ENCODE measurements at regions not wholly inside any gene's neighbourhood (a gene's known extent, or its start where the extent isn't known, plus 50 kb on each side); places are given as distances from the start of the nearest gene placed in this dataset.

GRCh38 chr11:70766901-70767300 lies 368.6 kb downstream of the CTTN start (continued):
- TF ChIP-seq MXD1 (CRISPR knock-in tag; IDR thresholded peaks at IDR 0.05; ENCODE audit: borderline replicate concordance, poor library complexity, severe bottlenecking) = no peak
- TF ChIP-seq KLF1 (tag; IDR thresholded peaks at IDR 0.05) = no peak
- no peak for TF ChIP-seq POU5F1 (IDR thresholded peaks at IDR 0.05; ENCODE audit: borderline replicate concordance, low read depth, low read length, partially characterized antibody)
- no peak for TF ChIP-seq MTA1 (IDR thresholded peaks at IDR 0.05; ENCODE audit: borderline replicate concordance)
- no peak for TF ChIP-seq ZNF584 (CRISPR knock-in tag; IDR thresholded peaks at IDR 0.05; ENCODE audit: low read depth)
- TF ChIP-seq TAF1 (IDR thresholded peaks at IDR 0.05; ENCODE audit: control insufficient read depth, extremely low read depth, insufficient read depth, low read length, severe bottlenecking) = no peak
- TF ChIP-seq NR3C1 (CRISPR knock-in tag; IDR thresholded peaks at IDR 0.05) = no peak
- TF ChIP-seq FOXP4 (CRISPR knock-in tag; IDR thresholded peaks at IDR 0.05; ENCODE audit: borderline replicate concordance) = no peak
- no peak for TF ChIP-seq NFXL1 (CRISPR knock-in tag; IDR thresholded peaks at IDR 0.05)

Data from K562 (cell line).